ENCODE measurements at regions not wholly inside any gene's neighbourhood (a gene's known extent, or its start where the extent isn't known, plus 50 kb on each side); places are given as distances from the start of the nearest gene placed in this dataset.

DNA sequence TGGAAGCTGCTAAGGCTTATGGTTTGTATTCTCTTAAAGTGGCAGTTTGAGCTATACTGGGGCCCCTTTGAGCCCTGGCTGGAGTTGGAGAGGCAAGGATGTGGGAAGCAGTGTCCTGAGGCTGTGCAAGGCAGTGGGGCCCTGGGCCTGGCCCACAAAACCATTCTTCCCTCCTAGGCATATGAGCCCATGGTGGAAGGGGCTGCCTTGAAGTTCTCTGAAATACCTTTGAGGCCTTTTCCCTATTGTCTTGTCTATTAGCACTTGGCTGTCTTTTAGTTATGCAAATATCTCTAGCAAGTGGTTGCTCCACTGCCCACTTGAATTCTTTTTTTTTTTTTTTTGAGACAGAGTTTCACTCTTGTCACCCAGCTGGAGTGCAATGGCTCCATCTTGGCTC lies 119.2 kb downstream of the PCTP start:
- DNase-seq = no peak
- TF ChIP-seq, protein P1, sequence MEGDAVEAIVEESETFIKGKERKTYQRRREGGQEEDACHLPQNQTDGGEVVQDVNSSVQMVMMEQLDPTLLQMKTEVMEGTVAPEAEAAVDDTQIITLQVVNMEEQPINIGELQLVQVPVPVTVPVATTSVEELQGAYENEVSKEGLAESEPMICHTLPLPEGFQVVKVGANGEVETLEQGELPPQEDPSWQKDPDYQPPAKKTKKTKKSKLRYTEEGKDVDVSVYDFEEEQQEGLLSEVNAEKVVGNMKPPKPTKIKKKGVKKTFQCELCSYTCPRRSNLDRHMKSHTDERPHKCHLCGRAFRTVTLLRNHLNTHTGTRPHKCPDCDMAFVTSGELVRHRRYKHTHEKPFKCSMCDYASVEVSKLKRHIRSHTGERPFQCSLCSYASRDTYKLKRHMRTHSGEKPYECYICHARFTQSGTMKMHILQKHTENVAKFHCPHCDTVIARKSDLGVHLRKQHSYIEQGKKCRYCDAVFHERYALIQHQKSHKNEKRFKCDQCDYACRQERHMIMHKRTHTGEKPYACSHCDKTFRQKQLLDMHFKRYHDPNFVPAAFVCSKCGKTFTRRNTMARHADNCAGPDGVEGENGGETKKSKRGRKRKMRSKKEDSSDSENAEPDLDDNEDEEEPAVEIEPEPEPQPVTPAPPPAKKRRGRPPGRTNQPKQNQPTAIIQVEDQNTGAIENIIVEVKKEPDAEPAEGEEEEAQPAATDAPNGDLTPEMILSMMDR (IDR thresholded peaks at IDR 0.05) = no peak
- no peak overlapping the region for H3K4me3 ChIP-seq
- no peak overlapping the region for H3K27ac ChIP-seq
- H3K36me3 ChIP-seq = no peaks in the 10 kb centered on the region
- intact Hi-C loops (cut with DNase I) = no loop called here
- no peaks in the 10 kb centered on the region for H3K4me1 ChIP-seq
- ATAC-seq = no peak
- no peaks in the 10 kb centered on the region for H3K27me3 ChIP-seq
- H3K9me3 ChIP-seq = peaks cover 0 to 11% of the 10 kb centered on the region in 2 donors

DNA sequence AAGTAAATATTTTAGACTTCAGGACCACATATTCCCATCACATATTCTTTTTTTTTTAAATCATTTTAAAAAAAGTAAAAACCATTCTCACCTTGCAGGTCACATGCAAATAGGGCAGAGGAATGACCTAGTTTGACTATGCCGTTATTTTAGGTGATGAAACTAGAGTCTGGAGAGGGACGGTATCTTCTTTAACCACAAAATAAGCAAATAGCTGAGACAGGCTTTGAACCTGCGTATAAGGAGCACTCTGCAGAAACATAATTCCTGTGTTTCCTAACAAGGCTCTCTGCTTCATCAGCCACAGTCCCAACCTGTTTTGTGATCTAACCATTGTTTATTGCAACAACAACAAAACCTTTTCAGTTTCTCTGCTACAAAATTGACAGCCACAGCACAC lies 121.5 kb downstream of the PCTP start:
- intact Hi-C loops (cut with DNase I) = no loop called here

DNA sequence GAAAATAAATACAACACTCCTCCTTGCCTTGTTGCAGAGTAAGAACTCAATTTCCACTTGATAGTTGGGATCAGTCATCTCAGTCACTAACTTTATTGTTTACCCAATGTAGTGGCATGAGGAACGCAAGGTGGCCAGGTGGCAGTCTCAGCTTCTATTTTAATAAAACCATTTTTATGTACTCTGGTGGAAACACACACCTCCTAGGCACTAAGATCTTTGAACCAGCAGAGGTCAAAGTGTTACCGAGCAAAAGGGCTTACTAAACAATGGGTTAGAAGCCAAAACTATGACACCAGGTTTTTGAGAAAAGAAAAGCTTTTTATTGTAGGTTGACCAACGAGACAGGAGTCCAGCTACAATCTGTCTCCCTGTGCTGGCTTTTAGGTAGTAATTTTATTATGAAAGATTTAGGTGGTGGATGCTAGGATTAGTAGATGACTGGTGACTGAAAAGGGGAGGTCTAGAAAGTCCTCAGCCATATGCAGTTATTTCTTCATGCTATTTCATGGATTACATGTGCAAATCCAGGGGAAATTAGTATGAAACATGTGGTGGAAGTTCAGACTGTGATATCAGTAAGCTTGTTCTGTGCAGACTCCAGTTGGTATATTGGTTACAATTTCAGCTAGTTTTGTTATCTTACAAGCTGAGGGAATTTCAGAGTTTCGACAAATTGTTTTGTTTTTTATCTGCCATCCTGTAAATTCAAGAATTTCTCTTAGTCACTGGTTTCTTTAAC lies 122.3 kb downstream of the PCTP start:
- H3K27ac ChIP-seq = no peak overlapping the region
- intact Hi-C loops (cut with DNase I) = no loop called here
- DNase-seq (no peak), ATAC-seq (no peak)
- no peak overlapping the region for H3K4me3 ChIP-seq
- H3K9me3 ChIP-seq = no peaks in the 10 kb centered on the region
- no peaks in the 10 kb centered on the region for H3K27me3 ChIP-seq
- H3K4me1 ChIP-seq = no peaks in the 10 kb centered on the region
- TF ChIP-seq, protein P1 (IDR thresholded peaks at IDR 0.05) = no peak
- H3K36me3 ChIP-seq = no peaks in the 10 kb centered on the region

More for the DNA sequence above, 121.5 kb downstream of the PCTP start:
- Histone ChIP-seq H3K27me3 (no peaks in the 10 kb centered on the region), H3K4me3 (no peak overlapping the region), H3K27ac (no peak overlapping the region), H3K9me3 (peaks cover 0 to 1% of the 10 kb centered on the region in 2 donors), H3K36me3 (no peaks in the 10 kb centered on the region), H3K4me1 (no peaks in the 10 kb centered on the region)
- ATAC-seq (no peak), DNase-seq (no peak)
- TF ChIP-seq, protein P1 (IDR thresholded peaks at IDR 0.05) = no peak

DNA sequence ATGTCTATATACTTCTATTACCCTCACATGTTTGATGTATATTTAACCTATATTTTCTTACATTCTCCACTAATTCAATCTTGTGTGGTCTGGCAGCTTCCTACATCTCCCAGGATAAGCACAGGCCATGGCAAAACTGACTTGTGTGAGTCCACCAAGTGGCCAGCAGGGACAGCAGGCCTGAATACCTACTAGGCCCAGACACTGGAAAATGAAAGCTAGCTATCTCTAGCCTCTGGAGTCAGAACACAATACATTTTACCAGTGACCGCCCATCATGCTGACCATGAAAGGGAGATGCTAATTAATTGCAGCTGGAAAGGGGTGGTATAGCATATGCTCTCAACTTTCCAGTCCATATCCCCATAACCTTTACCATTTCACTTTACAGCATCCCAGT lies 132.3 kb downstream of the PCTP start:
- H3K36me3 ChIP-seq = no peaks in the 10 kb centered on the region
- H3K4me1 ChIP-seq = no peaks in the 10 kb centered on the region
- H3K4me3 ChIP-seq = no peak overlapping the region
- H3K27ac ChIP-seq = no peak overlapping the region
- TF ChIP-seq, protein P1 (IDR thresholded peaks at IDR 0.05) = no peak
- no peak for DNase-seq
- ATAC-seq = no peak
- no peaks in the 10 kb centered on the region for H3K9me3 ChIP-seq
- no peaks in the 10 kb centered on the region for H3K27me3 ChIP-seq
- intact Hi-C loops (cut with DNase I) = no loop called here

DNA sequence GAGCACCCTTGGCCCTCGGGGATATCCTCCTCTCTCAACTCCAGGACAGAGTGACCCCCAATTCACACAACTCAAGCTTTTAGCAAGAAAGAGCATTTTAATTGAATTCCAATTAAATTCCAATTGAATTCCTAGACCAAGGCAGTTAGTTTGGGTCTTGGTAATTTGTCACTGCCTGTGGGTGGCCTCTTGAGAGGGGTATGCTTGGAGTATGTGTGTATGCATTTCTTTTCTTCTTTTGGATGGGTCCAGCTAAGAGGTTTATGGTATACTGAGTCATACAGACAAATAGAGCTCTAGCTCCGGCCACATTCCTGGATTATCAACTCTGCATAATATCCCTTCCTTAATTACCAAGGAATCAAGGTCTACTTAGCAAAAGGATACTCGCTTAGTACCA lies 136.7 kb downstream of the PCTP start:
- Histone ChIP-seq H3K36me3 (no peaks in the 10 kb centered on the region), H3K27me3 (no peaks in the 10 kb centered on the region), H3K9me3 (no peaks in the 10 kb centered on the region), H3K27ac (no peak overlapping the region), H3K4me3 (no peak overlapping the region), H3K4me1 (no peaks in the 10 kb centered on the region)
- DNase-seq (no peak), ATAC-seq (no peak)
- TF ChIP-seq, protein P1 (IDR thresholded peaks at IDR 0.05) = no peak
- intact Hi-C loops (cut with DNase I) = no loop called here

Measured in left lung (tissue), 4 donors.